ENCODE measurements at regions not wholly inside any gene's neighbourhood (a gene's known extent, or its start where the extent isn't known, plus 50 kb on each side); places are given as distances from the start of the nearest gene placed in this dataset.
"Not testable (repeated sequence)": the region's sequence is repeated elsewhere in the genome, so short reads cannot be mapped to it uniquely, and the experiment has no call there.

DNA sequence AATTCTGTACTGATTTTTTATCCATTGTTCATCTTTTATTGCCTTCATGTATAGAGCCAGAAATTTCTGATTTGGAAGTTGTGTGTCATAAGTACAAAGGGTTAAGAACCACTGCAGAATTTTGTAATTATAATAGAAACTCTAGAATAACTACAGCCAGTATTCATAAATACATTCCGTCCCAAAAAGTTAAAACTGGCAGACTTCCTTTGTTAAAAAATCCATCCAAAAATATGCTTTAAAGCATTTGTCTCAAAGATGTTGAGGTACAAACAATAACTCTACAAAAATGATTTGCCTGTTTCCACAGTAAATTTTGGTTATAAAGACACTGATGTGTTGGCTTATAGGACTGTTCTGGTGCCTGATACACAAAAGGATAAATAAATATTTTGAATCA lies 436.6 kb downstream of the DTWD2 start:
- DNase-seq: no peak

DNA sequence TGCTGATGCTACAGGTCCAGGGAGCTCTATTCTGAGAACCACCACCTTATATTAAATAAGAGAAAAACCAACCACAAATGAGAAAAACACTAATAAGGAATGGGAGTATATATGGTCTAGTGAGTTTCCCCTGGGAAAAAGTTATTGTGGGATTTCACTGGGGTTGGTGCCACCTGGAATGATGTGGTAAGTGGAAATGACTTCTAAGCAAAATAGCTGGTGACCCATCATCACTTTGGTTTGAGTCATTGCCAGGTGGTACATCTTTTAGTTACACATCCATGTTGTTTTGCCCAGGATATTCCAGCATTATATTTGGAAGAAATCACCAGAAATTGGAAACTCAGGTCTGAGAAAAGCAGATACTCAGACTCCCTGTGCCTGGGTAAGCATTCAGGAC lies 437.3 kb downstream of the DTWD2 start:
- no peak for DNase-seq

- DNase-seq: no peak
Observed at GRCh38 chr5:118548761-118549720, 439.3 kb downstream of the DTWD2 start.

DNA sequence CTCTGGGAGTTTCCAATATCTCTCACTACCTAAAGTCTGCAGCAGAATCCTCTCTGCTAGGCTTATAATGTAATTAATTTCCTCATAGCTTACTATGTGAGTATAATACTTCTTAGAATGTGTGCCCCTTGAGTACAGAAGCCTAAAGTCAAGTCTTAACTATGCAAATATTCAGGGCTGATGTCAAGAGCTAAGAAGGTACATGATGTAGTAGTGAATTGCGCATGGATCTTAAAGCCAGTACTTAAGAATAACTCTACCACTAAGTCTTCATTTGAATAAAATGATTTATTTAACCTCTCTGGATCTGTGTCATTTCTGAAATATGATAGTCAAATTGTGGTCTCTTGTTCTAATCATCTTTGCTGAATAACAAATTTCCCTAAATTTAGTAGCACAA lies 442.9 kb downstream of the DTWD2 start:
- no peak for DNase-seq

- no peak for DNase-seq
Observed at GRCh38 chr5:118544887-118545449, 443.4 kb downstream of the DTWD2 start.

DNA sequence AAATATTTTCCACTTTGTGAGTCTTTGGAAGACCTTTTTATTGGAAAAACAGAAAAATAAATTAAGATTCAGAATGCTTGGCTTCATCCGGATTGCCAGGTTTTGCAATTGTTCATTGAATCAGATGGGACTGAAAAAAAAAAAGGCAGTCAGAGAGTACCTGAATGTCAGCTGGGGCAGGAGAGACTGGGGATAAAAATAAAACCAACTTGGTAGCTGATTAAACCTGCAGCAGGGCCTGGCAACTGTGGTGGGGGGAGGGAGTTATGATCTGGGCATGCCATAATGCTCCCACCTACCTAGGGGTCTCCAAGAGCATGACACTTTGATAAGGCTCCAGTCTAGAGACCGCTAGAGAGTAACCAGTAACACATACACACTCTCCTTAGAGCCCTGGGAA lies 454.4 kb downstream of the DTWD2 start:
- no peak for DNase-seq

- DNase-seq: no peak
Observed at GRCh38 chr5:118533156-118533555, 455.2 kb downstream of the DTWD2 start.

DNA sequence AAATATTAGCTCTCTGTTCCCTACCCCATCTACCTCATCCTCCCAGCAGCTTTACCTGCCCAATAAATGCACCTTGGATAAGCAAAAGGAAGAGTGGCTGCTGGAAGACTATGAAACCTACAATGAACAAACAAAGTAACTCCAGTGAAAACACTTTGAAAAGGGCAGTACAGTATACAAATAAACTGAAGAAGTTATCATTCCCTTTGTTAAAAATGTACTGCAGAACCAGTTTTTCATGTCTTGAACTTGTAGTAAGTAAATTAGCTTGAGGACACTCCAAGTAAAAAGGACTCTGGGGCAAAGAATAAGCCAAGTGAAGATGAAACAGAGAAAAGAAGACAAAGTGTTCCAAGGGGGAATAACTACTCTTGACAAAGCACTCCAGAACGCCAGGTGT lies 457.1 kb downstream of the DTWD2 start:
- no peak for DNase-seq

DNA sequence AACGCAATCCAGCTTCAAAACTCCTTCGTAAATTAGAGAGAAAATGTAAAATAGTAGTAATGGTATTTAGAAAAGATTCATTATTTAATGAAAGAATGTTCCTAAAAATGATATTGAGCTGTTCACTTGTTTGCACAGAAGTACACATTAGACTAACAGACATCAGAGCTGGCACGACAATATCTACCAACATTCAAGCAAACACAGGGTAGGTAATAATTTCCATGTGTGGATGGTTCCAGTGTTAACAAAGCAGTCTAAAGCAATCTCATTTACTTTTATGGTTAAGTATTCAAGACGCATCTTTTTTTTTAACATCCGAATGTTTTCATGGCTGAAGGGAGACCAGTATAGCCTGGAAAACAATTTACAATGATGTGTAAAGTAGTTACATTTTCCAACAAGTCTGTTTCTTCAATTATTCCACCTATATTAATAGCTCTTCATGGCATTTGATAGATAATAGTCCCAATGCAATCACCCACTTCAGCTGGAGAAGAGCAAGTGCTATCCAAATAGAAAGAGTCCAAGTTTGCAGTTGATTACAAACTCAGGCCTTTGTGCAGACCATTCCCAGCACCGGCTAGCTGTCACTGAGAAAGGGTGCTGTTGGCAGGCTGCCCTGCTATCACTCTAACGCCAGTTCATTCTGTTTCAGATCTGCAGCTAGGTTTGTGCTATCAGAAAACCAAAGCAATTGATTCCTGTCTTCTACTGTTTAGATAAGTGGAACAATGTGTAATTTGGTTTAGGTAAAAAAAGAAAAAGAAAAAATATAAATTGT lies 458.8 kb downstream of the DTWD2 start:
- no peak for DNase-seq

GRCh38 chr5:118522626-118523025 lies 465.7 kb downstream of the DTWD2 start:
- no peak for DNase-seq

- no peak for DNase-seq
Observed at GRCh38 chr5:118520771-118521415, 467.5 kb downstream of the DTWD2 start.

GRCh38 chr5:118519466-118519865 lies 468.9 kb downstream of the DTWD2 start:
- DNase-seq: no peak

DNA sequence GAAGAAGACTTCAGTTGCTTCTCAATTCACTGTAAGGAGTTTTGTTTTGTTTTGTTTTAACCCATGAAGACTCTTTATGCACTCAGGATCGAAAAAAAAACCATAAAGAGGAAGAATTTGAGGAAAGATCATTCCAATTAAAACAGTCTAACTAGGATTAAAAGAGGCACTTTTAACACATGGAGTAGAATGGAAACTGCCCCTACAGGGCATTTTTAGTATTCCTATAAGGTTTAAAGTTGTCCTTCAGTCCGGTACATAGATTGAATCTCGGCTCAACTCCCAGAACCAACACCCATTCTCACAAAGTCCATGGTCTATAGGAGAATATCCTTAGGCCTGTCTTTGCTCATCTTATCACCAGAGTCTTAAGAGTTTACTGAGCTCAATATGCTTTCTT lies 469.6 kb downstream of the DTWD2 start:
- DNase-seq: no peak

DNA sequence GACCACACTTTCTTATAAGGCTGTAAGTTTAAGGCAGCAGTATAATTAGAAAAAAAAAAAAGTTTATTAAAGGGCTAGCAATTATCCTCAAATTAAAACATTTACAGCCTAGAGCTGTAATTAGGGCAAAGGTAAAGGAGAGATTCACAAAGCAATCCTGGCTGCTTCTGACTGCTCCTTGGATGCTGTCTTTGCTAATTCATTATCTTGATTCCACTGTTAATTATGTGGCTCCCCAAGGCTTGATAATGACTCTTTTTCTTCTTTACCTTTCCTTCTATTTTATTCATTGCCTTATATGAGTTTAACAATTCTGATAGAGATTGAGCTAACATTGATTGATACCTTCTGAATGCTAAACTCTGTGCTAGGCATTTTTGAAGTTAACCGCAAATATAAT lies 476.5 kb downstream of the DTWD2 start:
- no peak for DNase-seq

GRCh38 chr5:118506217-118506852 lies 482.0 kb downstream of the DTWD2 start:
- no peak for DNase-seq

DNA sequence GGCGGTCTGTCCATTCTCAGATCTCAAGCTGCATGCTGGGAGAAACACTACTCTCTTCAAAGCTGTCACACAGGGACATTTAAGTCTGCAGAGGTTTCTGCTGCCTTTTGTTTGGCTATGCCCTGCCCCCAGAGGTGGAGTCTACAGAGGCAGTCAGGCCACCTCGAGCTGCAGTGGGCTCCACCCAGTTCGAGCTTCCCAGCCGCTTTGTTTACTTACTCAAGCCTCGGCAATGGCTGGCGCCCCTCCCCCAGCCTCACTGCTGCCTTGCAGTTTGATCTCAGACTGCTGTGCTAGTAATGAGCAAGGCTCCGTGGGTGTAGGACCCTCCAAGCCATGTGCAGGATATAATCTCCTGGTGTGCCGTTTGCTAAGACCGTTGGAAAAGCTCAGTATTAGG lies 486.1 kb downstream of the DTWD2 start:
- DNase-seq: not testable (repeated sequence)

GRCh38 chr5:118491351-118491750 lies 497.0 kb downstream of the DTWD2 start:
- no peak for DNase-seq

GRCh38 chr5:118486647-118487225 lies 501.6 kb downstream of the DTWD2 start:
- DNase-seq: no peak

GRCh38 chr5:118479285-118479684 lies 509.1 kb downstream of the DTWD2 start:
- no peak for DNase-seq

DNA sequence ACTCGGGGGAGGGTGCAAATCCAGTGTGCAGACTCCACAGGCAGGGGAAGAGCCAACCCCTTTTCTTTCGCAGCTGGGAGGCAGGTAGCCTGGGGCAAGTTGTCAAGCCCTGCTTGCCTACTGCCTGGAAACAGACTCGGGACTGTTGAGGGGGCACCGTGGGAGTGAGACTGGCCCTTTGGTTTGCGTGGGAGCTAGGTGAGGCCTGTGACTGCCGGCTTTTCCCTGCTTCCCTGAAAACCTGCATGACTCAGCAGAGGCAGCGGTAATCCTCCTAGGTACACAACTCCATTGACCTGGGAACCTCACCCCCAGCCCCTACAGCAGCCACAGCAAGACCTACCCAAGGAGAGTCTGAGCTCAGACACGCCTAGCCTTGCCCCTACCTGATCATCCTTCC lies 509.5 kb downstream of the DTWD2 start:
- no peak for DNase-seq

DNA sequence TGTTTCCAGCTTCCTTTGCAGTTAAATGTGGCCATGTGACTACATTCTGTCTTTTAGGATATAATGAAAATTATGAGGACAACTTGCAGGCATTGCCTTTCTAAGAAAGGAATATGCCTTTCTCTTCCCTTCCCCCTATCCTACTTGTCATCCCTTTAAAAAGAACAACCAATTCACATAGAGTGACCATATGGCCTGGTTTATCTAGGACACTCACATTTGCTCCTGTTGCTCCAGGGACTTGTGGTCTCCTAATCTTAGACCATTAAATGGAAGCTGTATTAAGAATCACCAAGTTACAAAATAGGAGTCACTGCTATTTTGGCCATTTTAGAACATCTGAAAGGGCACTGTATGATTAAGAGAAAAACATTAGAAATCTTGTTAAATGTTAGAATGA lies 520.3 kb downstream of the DTWD2 start:
- no peak for DNase-seq

DNA sequence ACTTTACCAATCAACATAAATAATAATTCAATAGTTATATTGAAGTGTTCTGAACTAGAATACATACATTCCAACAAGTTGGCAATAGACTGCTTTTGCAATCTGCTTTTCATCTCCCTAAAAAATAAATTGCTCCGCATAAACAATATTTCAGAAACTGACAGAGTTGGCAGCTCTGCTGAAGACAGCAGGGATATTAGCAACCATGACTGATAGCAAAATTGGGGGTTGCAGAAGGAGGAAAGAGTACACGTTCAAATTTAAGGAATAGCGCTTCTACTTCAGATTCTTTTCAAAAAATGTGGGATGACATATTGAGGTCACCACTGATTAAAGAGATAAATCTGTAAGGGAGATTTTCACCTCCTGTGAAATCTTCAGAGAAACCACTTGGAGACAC lies 521.2 kb downstream of the DTWD2 start:
- no peak for DNase-seq

Data from activated CD4-positive, alpha-beta T cell treated with anti-CD3 and anti-CD28 coated beads for 48 hours (primary cell).